ENCODE measurements at regions not wholly inside any gene's neighbourhood (a gene's known extent, or its start where the extent isn't known, plus 50 kb on each side); places are given as distances from the start of the nearest gene placed in this dataset.

DNA sequence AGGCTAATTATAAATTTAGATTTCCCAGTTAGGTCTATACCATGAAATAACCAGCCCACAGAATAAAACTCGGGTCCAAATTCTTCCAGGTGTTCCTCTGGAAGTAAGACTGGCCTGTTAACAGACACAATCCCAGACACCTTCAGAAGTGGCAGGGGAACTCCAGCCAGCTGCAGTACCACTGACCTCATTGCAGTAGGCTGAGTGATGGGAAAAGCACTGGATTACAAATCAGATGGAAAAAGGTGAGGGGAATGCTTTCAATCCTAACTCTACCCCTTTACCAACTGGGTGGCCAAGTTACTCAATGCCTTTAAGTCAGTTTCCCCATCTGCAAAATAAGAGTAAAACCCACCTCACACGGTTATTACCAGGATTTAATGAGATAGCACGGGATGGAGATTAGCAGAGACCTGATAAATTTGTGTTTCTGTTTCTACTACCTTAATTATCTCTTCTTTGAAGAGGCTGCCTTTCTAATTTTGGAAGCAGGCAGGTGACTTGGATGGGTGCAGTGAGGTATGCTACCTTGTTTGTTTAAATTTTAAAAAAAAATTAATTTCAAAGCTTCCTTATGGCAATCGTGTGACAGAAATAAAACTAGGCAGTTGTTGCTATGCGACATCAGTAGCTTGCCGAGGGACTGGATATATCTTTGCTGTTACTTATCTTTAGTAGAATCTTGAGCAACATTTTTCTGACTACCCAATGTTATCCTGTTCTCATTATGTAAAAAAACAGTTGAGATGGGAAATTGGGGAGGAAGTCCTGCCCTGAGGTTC lies 167.3 kb upstream of the GRIN2B start:
- DNase-seq (ENCODE audit: low spot score) = no peak

DNA sequence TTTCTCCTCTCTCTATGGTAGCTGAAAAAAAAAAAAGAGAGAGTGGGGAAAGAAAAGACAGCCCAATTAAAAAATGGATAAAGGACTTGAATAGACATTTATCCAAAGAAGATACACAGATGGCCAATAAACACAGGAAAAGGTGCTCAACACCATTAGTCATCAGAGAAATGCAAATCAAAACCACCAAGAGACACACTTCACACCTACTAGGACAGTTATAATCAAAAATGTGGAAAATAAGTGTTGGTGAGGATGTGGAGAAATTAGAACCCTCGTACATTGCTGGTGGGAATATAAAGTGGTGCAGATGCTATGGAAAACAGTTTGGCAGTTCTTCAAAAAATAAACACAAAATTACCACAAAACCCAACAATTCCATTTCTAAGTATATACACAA lies 172.4 kb upstream of the GRIN2B start:
- no peak for DNase-seq (ENCODE audit: low spot score)

DNA sequence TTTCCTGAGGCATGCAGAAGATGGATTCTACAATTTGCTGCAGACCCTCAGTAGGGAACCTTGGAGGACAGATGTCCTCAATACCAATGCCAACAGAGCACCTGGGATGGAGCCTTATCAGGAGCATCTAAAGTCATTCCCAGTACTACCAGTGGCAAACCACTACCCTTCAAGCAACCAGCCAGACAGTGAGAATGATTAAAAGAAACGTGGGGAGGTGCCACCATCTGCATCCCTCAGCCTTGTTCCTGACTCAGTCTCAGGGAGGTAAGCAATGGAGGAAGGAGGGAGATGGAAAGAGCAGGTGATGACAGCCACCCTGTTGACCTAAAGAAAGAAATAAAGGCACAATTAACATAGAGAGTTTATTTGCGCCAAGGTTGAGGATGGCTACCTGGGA lies 175.2 kb upstream of the GRIN2B start:
- no peak for DNase-seq (ENCODE audit: low spot score)

- DNase-seq (ENCODE audit: low spot score) = no peak
Measured at GRCh38 chr12:14157088-14157747, 175.8 kb upstream of the GRIN2B start.

DNA sequence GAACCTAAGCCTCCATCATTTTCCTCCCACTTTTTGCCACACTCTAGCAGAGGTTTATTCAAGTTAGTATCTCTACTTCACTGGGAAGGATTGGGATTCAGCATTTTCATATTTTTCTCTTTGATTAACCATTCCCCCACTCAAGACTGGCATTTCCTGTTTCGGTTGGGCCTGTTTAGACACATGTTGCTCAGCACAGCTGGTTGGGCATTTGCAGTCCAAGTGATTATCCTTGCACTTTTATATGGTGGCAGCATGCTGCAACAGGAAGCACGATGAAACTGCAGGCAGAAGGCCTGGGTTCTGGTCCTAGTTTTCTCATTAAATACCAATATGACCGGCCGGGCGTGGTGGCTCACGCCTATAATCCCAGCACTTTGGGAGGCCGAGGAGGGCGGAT lies 182.9 kb upstream of the GRIN2B start:
- no peak for DNase-seq (ENCODE audit: low spot score)

- DNase-seq (ENCODE audit: low spot score) = peak; percentile 55
Measured at GRCh38 chr12:14167005-14167628, 185.7 kb upstream of the GRIN2B start.

DNA sequence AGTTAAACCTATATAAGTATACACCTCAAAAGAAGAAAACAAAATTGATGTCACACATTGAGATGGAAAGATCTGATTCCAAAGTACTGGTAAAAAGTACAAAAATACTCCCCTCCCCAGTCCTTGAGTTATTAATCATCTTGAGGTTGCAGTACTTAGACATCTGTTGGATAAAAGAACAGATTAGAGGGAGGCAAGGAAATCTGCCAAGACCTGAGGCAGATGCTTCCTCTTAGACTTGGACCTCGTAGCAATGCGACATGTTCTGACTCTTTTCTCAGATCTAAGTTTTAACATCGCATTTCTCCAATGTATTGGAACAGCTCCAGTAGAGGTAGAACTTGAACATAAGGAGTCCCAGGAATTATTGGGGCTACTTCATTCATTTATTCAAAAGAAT lies 187.9 kb upstream of the GRIN2B start:
- DNase-seq (ENCODE audit: low spot score) = no peak

DNA sequence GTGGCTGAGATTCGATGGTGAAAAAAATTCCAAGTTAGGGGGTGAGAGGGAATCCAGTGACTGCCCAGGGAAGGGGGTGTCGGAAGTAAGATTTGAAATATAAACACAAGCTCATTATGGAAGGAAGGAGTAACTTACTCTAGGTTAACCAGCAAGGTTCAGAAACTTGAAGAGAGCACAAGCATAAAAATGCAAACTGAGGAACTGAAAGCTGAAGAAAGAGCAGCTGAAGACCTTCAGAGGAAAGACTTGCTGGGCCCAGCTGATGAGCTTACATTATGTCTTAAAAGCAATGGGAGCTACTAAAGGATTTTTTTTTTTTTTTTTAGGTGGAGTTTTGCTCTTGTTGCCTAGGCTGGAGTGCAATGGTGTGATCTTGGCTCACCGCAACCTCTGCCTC lies 189.7 kb upstream of the GRIN2B start:
- DNase-seq (ENCODE audit: low spot score) = no peak

DNA sequence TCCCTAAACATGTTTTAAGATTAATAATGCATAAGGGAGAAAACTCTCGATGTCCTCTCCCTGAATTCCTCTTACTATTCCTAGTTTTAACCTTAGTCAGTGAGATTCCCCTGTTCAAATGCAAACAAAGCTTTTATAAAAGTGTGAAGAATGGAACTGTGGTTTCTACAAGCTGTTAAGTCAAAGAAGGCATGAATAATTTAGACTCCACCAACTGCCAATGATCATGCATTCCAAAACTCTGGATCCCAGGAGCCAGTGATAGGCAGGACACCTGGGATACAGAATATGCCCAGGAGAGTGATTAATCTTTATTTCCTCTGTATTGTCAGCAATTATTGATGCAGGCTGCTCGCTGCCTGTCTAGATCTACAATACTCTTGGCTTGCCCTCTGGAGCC lies 190.3 kb upstream of the ATF7IP start:
- DNase-seq (ENCODE audit: low spot score) = no peak

- DNase-seq (ENCODE audit: low spot score) = peak; percentile 43
Measured at GRCh38 chr12:14185427-14186192, 179.9 kb upstream of the ATF7IP start.

DNA sequence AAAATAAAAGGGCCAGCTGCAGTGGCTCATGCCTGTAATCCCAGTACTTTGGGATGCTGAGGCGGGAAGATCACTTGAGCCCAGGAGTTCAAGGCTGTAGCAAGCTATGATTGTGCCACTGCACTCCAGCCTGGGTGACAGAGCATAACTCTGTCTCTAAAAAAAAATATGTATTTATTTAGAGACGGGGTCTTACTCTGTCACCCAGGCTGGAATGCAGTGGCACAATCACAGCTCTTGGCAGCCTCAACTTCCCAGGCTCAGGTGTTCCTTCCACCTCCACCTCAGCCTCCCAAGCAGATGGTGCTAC lies 179.3 kb upstream of the ATF7IP start:
- DNase-seq (ENCODE audit: low spot score) = no peak

DNA sequence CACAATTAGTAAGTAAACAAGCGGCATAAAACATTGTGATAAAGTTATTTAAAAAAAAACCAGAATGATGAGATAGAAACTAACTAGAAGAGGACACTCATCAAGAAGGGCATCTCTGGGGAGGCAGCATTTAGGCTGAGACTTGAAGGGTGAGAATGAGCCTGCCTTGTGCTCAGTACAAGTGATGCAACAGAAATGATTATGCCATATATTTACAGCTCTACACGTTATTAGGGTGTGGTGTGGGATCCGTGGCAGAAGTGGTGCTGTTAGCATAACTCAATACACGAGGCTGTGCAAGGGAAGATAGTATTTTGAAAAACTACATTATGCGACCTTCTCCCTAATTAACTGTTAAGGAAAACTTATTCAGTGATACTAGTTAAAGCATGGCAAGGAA lies 178.5 kb upstream of the ATF7IP start:
- DNase-seq (ENCODE audit: low spot score) = no peak

DNA sequence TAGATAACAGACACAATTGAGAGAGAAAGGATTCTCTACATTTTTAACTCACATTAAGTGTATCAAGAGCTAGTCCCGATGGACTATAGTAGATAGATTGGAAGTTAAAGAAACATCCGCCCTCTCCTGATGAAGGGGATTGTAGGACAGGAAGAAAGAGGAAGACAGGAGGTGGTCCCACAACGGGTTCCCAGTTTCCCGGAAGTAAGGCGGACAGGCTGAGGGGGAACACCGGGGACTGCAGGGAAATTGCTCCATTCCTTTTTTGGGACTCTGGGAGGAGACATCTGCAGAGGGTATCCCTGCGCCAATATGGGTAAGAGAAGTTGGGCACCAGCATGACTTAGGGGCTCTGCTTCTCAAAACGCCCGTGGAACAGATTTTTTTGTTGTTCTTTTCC lies 177.5 kb upstream of the ATF7IP start:
- DNase-seq (ENCODE audit: low spot score) = no peak

- no peak for DNase-seq (ENCODE audit: low spot score)
Measured at GRCh38 chr12:14188744-14189143, 176.7 kb upstream of the ATF7IP start.

GRCh38 chr12:14190694-14191093 lies 174.8 kb upstream of the ATF7IP start:
- DNase-seq (ENCODE audit: low spot score) = no peak

DNA sequence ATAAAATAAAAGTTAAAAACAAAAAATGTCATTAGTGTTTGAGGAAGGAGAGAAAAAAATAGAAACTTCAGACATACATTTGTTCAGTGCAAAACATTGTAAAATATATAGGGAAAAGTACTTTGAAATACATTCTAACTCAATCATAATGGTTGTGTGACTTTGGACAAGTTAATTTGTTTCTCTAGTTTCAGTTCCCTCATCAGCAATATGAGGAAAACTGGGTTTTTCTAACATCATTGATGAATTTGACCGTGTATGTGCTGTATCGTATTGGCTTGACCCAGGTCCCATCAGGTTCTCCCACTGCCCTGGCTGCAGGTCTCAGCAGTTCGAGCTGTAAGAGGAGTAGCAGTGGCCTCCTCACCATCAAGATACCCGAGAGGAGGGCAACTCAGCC lies 173.9 kb upstream of the ATF7IP start:
- DNase-seq (ENCODE audit: low spot score) = no peak

DNA sequence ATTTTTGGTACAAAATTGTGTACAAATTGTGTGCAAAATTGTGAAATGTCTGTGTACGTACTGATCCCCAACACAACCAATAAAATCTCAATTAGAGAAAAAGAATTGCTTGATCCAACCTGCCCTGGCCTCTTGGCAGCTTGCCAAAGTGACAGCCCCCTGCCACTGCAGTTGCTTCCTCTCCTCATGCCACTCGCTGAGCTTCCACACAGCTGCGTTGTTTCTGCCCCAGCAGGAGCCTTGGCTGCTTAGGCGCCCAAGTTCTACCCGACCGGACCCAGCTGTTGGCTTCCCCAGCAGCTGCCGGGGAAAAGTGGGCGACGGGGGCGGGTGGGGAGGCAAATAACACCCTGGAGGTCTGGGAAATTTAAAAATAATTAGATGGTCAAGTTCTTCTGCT lies 171.8 kb upstream of the ATF7IP start:
- DNase-seq (ENCODE audit: low spot score) = no peak

- no peak for DNase-seq (ENCODE audit: low spot score)
Measured at GRCh38 chr12:14194572-14194971, 170.9 kb upstream of the ATF7IP start.

- no peak for DNase-seq (ENCODE audit: low spot score)
Measured at GRCh38 chr12:14199455-14200198, 165.9 kb upstream of the ATF7IP start.

GRCh38 chr12:14200598-14200997 lies 164.9 kb upstream of the ATF7IP start:
- no peak for DNase-seq (ENCODE audit: low spot score)

GRCh38 chr12:14201291-14201690 lies 164.2 kb upstream of the ATF7IP start:
- DNase-seq (ENCODE audit: low spot score) = no peak
